GM21528 (cell line): ENCODE measurements at regions not wholly inside any gene's neighbourhood (a gene's known extent, or its start where the extent isn't known, plus 50 kb on each side); places are given as distances from the start of the nearest gene placed in this dataset.

Source experiments
- ATAC-seq: cut with Tn5 transposase; IDR thresholded peaks from one replicate; pipeline ENCODE4 v1.9.1; 2021; ENCODE audit warnings: mild to moderate bottlenecking, moderate library complexity; ENCODE audit not compliant: unreplicated experiment, low FRiP score

- ATAC-seq = no peak
These were observed 416.8 kb upstream of the SPRY2 start for GRCh38 chr13:80757694-80758093.

- no peak for ATAC-seq
These were observed 415.0 kb upstream of the SPRY2 start for GRCh38 chr13:80755910-80756309.

GRCh38 chr13:80754441-80754840 is 413.5 kb upstream of the SPRY2 start:
- no peak for ATAC-seq

GRCh38 chr13:80753866-80754265 is 412.9 kb upstream of the SPRY2 start:
- no peak for ATAC-seq

GRCh38 chr13:80751854-80752253 is 410.9 kb upstream of the SPRY2 start:
- ATAC-seq = no peak

- ATAC-seq = no peak
These were observed 403.4 kb upstream of the SPRY2 start for GRCh38 chr13:80744147-80744914.

GRCh38 chr13:80742033-80742432 is 401.1 kb upstream of the SPRY2 start:
- no peak for ATAC-seq

- no peak for ATAC-seq
These were observed 399.1 kb upstream of the SPRY2 start for GRCh38 chr13:80740071-80740470.

GRCh38 chr13:80737513-80737912 is 396.6 kb upstream of the SPRY2 start:
- no peak for ATAC-seq

GRCh38 chr13:80727321-80727975 is 386.5 kb upstream of the SPRY2 start:
- ATAC-seq = no peak

GRCh38 chr13:80726868-80727267 is 385.9 kb upstream of the SPRY2 start:
- ATAC-seq = no peak

- no peak for ATAC-seq
These were observed 380.8 kb upstream of the SPRY2 start for GRCh38 chr13:80721689-80722088.

- no peak for ATAC-seq
These were observed 378.0 kb upstream of the SPRY2 start for GRCh38 chr13:80718970-80719369.

- no peak for ATAC-seq
These were observed 376.9 kb upstream of the SPRY2 start for GRCh38 chr13:80717776-80718175.

GRCh38 chr13:80716610-80717081 is 375.7 kb upstream of the SPRY2 start:
- no peak for ATAC-seq

GRCh38 chr13:80712026-80712425 is 371.1 kb upstream of the SPRY2 start:
- ATAC-seq = no peak

GRCh38 chr13:80708791-80709190 is 367.9 kb upstream of the SPRY2 start:
- ATAC-seq = no peak

GRCh38 chr13:80707000-80707983 is 366.4 kb upstream of the SPRY2 start:
- no peak for ATAC-seq

- ATAC-seq = no peak
These were observed 365.2 kb upstream of the SPRY2 start for GRCh38 chr13:80706164-80706471.

GRCh38 chr13:80705371-80706163 is 364.6 kb upstream of the SPRY2 start:
- ATAC-seq = no peak
